Neural progenitor cell (in vitro differentiated cells): ENCODE measurements at regions not wholly inside any gene's neighbourhood (a gene's known extent, or its start where the extent isn't known, plus 50 kb on each side); places are given as distances from the start of the nearest gene placed in this dataset.

Experiments
- EZH2 ChIP-seq: fragments of 200-600 bp; sonication (generic); IDR thresholded peaks from 2 replicates; pipeline ENCODE4 v1.6.1; 2017; ENCODE audit warnings: antibody characterized with exemption, mild to moderate bottlenecking, moderate library complexity
- EZH2phosphoT487 ChIP-seq: fragments of 200-600 bp; sonication (generic); IDR thresholded peaks from 2 replicates; pipeline ENCODE4 v1.6.1; 2017; ENCODE audit warnings: antibody characterized with exemption
- TF ChIP-seq, protein P1 (sequence below): fragments of 200-600 bp; sonication (generic); IDR thresholded peaks from 2 replicates; pipeline ENCODE4 v1.5.1; 2017; ENCODE audit warnings: antibody characterized with exemption, mild to moderate bottlenecking

DNA sequence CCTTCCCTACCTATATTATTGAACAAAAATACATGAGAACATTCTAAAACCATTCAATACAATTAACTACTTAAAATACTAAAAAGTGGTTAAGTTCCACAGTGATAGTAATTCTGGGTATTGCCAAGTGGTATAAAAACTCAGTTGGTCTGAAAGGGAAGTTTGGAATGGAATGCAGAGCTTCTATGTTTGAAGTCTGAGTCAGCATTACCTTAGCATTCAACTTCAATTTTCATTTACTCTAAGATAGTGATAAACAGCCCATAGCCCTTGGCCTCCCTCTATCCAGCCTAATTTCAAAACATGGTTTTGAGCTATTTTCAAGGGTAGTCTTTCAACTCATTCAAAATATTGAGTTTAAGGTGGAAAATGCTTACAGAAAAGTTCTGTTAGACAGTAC lies 140.4 kb upstream of the ASCC3 start:
- no peak for TF ChIP-seq EZH2
- TF ChIP-seq, protein P1, sequence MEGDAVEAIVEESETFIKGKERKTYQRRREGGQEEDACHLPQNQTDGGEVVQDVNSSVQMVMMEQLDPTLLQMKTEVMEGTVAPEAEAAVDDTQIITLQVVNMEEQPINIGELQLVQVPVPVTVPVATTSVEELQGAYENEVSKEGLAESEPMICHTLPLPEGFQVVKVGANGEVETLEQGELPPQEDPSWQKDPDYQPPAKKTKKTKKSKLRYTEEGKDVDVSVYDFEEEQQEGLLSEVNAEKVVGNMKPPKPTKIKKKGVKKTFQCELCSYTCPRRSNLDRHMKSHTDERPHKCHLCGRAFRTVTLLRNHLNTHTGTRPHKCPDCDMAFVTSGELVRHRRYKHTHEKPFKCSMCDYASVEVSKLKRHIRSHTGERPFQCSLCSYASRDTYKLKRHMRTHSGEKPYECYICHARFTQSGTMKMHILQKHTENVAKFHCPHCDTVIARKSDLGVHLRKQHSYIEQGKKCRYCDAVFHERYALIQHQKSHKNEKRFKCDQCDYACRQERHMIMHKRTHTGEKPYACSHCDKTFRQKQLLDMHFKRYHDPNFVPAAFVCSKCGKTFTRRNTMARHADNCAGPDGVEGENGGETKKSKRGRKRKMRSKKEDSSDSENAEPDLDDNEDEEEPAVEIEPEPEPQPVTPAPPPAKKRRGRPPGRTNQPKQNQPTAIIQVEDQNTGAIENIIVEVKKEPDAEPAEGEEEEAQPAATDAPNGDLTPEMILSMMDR: no peak
- TF ChIP-seq EZH2phosphoT487: no peak
